Pancreas (tissue), 10 donors: ENCODE measurements at regions not wholly inside any gene's neighbourhood (a gene's known extent, or its start where the extent isn't known, plus 50 kb on each side); places are given as distances from the start of the nearest gene placed in this dataset.

Source experiments
- ATAC-seq, 4 donors: fragments of 200-7000 bp; cut with Tn5 transposase; one replicate each; pipeline versions ENCODE4 v1.8.0 to v1.9.1; 2020; ENCODE audit warnings: mild to moderate bottlenecking in 4 of 4, moderate library complexity in 4 of 4
- DNase-seq, 6 donors: peaks; one replicate each; pipeline ENCODE4 v3.0.0-alpha.2; 2020
- FAIRE-seq: peaks from 2 replicates; lab custom pipeline; 2012; peaks lifted over from hg19 to GRCh38; lab: Jason Lieb, UNC
- H3K27ac ChIP-seq, 4 donors: fragments of 200-600 bp; sonication (generic); 1 replicate in 3 of 4; 2 replicates in 1 of 4; pipeline versions ENCODE4 v1.5.0 to v1.8.0; 2020
- H3K27me3 ChIP-seq, 4 donors: fragments of 200-600 bp; one replicate each; pipeline ENCODE4 v1.8.0; 2021
- H3K36me3 ChIP-seq, 3 donors: fragments of 200-600 bp; sonication (generic) in 1 of 3; one replicate each; pipeline versions ENCODE4 v1.5.0 to v1.8.0; 2020 to 2021
- H3K4me1 ChIP-seq, 3 donors: fragments of 200-600 bp; one replicate each; pipeline ENCODE4 v1.8.0; 2021
- H3K4me3 ChIP-seq, 4 donors: fragments of 200-600 bp; sonication (generic) in 2 of 4; one replicate each; pipeline versions ENCODE4 v1.5.0 to v1.8.0; 2020 to 2021
- H3K9me3 ChIP-seq, 4 donors: fragments of 200-600 bp; one replicate each; pipeline ENCODE4 v1.8.0; 2021
- CTCF ChIP-seq, 4 donors: fragments of 200-600 bp; sonication (generic) in 3 of 4; IDR thresholded peaks; one replicate each; pipeline versions ENCODE4 v1.5.0 to v1.8.0; 2021; ENCODE audit warnings: antibody characterized with exemption in 4 of 4
- WGBS, 2 donors: extraction: QIAGEN DNeasy Blood & Tissue Kit; methylation state at CpG; one replicate each; pipeline ENCODE4 v1.1.7; 2013; 5-methylcytosine and 5-hydroxymethylcytosine counted together
- intact Hi-C, 3 donors: fragments of 100-400 bp; cut with DNase I; formaldehyde crosslinking; loops; one replicate each; pipeline versions ENCODE4 v1.11.1 to v1.14.2; 2022
- donor health status: healthy with polysubstance abuse.
- donor health status: DM: no; HTN: no; CAD: no; lungs with moderate emphysema.
- donor health status: DM: no; HTN: no; CAD: no.
- donor health status: control.
- donor health status: control.
- donor health status: Bipolar disorder and iron deficiency.
- donor health status: DM: yes; HTN: yes; CAD: no.
- donor health status: DM: no; HTN: no; CAD: no.
- donor health status: DM: no; HTN: no; CAD: no.
- donor health status: DM: yes; HTN: yes; CAD: no.

GRCh38 chr22:27264184-27264583 lies 537.4 kb downstream of the MN1 start:
- Histone ChIP-seq H3K4me1 (no peaks in the 10 kb centered on the region), H3K36me3 (no peaks in the 10 kb centered on the region), H3K9me3 (no peaks in the 10 kb centered on the region), H3K27me3 (no peaks in the 10 kb centered on the region), H3K27ac (no peak overlapping the region), H3K4me3 (no peak overlapping the region)
- ATAC-seq (no peak), DNase-seq (no peak), FAIRE-seq (no peak)
- intact Hi-C loops: no loop called here
- TF ChIP-seq CTCF (IDR thresholded peaks at IDR 0.05): no peak
- 60 to 70% methylated on average over 6 of the region's 6 CpGs for WGBS, 2 donors

GRCh38 chr22:27267145-27267544 lies 534.4 kb downstream of the MN1 start:
- Histone ChIP-seq H3K4me1 (no peaks in the 10 kb centered on the region), H3K27me3 (no peaks in the 10 kb centered on the region), H3K27ac (no peak overlapping the region), H3K4me3 (no peak overlapping the region), H3K36me3 (no peaks in the 10 kb centered on the region), H3K9me3 (no peaks in the 10 kb centered on the region)
- ATAC-seq: no peak
- WGBS, 2 donors: 92 to 95% methylated on average over 7 of the region's 7 CpGs
- FAIRE-seq: no peak
- intact Hi-C loops: no loop called here
- TF ChIP-seq CTCF (IDR thresholded peaks at IDR 0.05): no peak
- no peak for DNase-seq

GRCh38 chr22:27269751-27270543 lies 531.6 kb downstream of the MN1 start:
- H3K4me1 ChIP-seq: no peaks in the 10 kb centered on the region
- 57 to 68% methylated on average over 5 of the region's 5 CpGs for WGBS, 2 donors
- H3K4me3 ChIP-seq: no peak overlapping the region
- DNase-seq (no peak), FAIRE-seq (no peak), ATAC-seq (no peak)
- H3K9me3 ChIP-seq: no peaks in the 10 kb centered on the region
- TF ChIP-seq CTCF (IDR thresholded peaks at IDR 0.05): no peak
- no peak overlapping the region for H3K27ac ChIP-seq
- intact Hi-C loops: no loop called here
- H3K36me3 ChIP-seq: no peaks in the 10 kb centered on the region
- H3K27me3 ChIP-seq: no peaks in the 10 kb centered on the region

GRCh38 chr22:27270818-27271510 lies 530.6 kb downstream of the MN1 start:
- Histone ChIP-seq H3K27ac (no peak overlapping the region), H3K4me3 (no peak overlapping the region), H3K9me3 (no peaks in the 10 kb centered on the region), H3K27me3 (no peaks in the 10 kb centered on the region), H3K36me3 (no peaks in the 10 kb centered on the region), H3K4me1 (no peaks in the 10 kb centered on the region)
- ATAC-seq: no peak
- no peak for DNase-seq
- no peak for FAIRE-seq
- TF ChIP-seq CTCF (IDR thresholded peaks at IDR 0.05): no peak
- intact Hi-C loops: no loop called here
- WGBS, 2 donors: 35 to 36% methylated on average over 18 of the region's 18 CpGs

- Histone ChIP-seq H3K4me3 (no peak overlapping the region), H3K36me3 (no peaks in the 10 kb centered on the region), H3K27me3 (no peaks in the 10 kb centered on the region), H3K4me1 (no peaks in the 10 kb centered on the region), H3K9me3 (no peaks in the 10 kb centered on the region), H3K27ac (no peak overlapping the region)
- 54% methylated on average over 8 of the region's 8 CpGs for WGBS, 2 donors
- intact Hi-C loops: no loop called here
- no peak for ATAC-seq
- no peak for FAIRE-seq
- DNase-seq: no peak
- TF ChIP-seq CTCF (IDR thresholded peaks at IDR 0.05): no peak
These were observed 528.1 kb downstream of the MN1 start for GRCh38 chr22:27273436-27273835.
